ENCODE measurements at regions not wholly inside any gene's neighbourhood (a gene's known extent, or its start where the extent isn't known, plus 50 kb on each side); places are given as distances from the start of the nearest gene placed in this dataset.

GRCh38 chr20:19890445-19891051, 126.6 kb upstream of the NAA20 start:
- TF ChIP-seq MYNN (tag by site-specific recombination; IDR thresholded peaks at IDR 0.05; ENCODE audit: borderline replicate concordance), result no peak
- TF ChIP-seq, protein P1, sequence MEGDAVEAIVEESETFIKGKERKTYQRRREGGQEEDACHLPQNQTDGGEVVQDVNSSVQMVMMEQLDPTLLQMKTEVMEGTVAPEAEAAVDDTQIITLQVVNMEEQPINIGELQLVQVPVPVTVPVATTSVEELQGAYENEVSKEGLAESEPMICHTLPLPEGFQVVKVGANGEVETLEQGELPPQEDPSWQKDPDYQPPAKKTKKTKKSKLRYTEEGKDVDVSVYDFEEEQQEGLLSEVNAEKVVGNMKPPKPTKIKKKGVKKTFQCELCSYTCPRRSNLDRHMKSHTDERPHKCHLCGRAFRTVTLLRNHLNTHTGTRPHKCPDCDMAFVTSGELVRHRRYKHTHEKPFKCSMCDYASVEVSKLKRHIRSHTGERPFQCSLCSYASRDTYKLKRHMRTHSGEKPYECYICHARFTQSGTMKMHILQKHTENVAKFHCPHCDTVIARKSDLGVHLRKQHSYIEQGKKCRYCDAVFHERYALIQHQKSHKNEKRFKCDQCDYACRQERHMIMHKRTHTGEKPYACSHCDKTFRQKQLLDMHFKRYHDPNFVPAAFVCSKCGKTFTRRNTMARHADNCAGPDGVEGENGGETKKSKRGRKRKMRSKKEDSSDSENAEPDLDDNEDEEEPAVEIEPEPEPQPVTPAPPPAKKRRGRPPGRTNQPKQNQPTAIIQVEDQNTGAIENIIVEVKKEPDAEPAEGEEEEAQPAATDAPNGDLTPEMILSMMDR (tag by site-specific recombination; IDR thresholded peaks at IDR 0.05), result no peak
- TF ChIP-seq YY1 (tag by site-specific recombination; IDR thresholded peaks at IDR 0.05), result no peak
- TF ChIP-seq PATZ1 (tag by site-specific recombination; IDR thresholded peaks at IDR 0.05), result no peak
- no peak for TF ChIP-seq ZNF391 (tag by site-specific recombination; IDR thresholded peaks at IDR 0.05; ENCODE audit: borderline replicate concordance, low read depth)
- no peak for TF ChIP-seq ATF2 (tag by site-specific recombination; IDR thresholded peaks at IDR 0.05; ENCODE audit: low read depth)
- no peak for TF ChIP-seq SP2 (tag by site-specific recombination; IDR thresholded peaks at IDR 0.05)
- no peak for TF ChIP-seq ZNF610 (tag by site-specific recombination; IDR thresholded peaks at IDR 0.05; ENCODE audit: borderline replicate concordance)
- TF ChIP-seq ZNF335 (tag by site-specific recombination; conservative IDR thresholded peaks at IDR 0.05), result no peak
- no peak for TF ChIP-seq ZSCAN30 (tag by site-specific recombination; IDR thresholded peaks at IDR 0.05)
- TF ChIP-seq ZNF776 (tag by site-specific recombination; IDR thresholded peaks at IDR 0.05; ENCODE audit: borderline replicate concordance), result no peak
- no peak for TF ChIP-seq ZNF157 (tag by site-specific recombination; IDR thresholded peaks at IDR 0.05)

All from HEK293 (cell line).